Neural progenitor cell (in vitro differentiated cells): ENCODE measurements at regions not wholly inside any gene's neighbourhood (a gene's known extent, or its start where the extent isn't known, plus 50 kb on each side); places are given as distances from the start of the nearest gene placed in this dataset.

ENCODE experiments used
- DNase-seq: peaks from one replicate; pipeline ENCODE4 v3.0.0-alpha.2; 2016; ENCODE audit warnings: low spot score
- H2AFZ ChIP-seq: fragments of 200-600 bp; sonication (generic); replicated peaks from 2 replicates; pipeline ENCODE4 v1.6.1; 2016; ENCODE audit warnings: antibody characterized with exemption
- H3F3A ChIP-seq: fragments of 200-600 bp; sonication (generic); 2 replicates; pipeline ENCODE4 v1.6.1; 2016; ENCODE audit warnings: antibody characterized with exemption, low read depth
- H3K27ac ChIP-seq: fragments of 200-600 bp; sonication (generic); 2 replicates; pipeline ENCODE4 v1.5.1; 2016; ENCODE audit warnings: mild to moderate bottlenecking
- H3K27me3 ChIP-seq: fragments of 200-600 bp; sonication (generic); 2 replicates; pipeline ENCODE4 v1.6.1; 2016; ENCODE audit warnings: mild to moderate bottlenecking, moderate library complexity
- H3K36me3 ChIP-seq: fragments of 200-600 bp; sonication (generic); 2 replicates; pipeline ENCODE4 v1.5.1; 2016
- H3K4me1 ChIP-seq: fragments of 200-600 bp; sonication (generic); 2 replicates; pipeline ENCODE4 v1.6.1; 2016; ENCODE audit warnings: mixed run types
- H3K4me2 ChIP-seq: fragments of 200-600 bp; sonication (generic); 2 replicates; pipeline ENCODE4 v1.6.1; 2016
- H3K4me3 ChIP-seq: fragments of 200-600 bp; sonication (generic); 2 replicates; pipeline ENCODE4 v1.5.1; 2016
- H3K79me2 ChIP-seq: fragments of 200-600 bp; sonication (generic); 2 replicates; pipeline ENCODE4 v1.6.1; 2016; ENCODE audit warnings: low read depth
- H3K9ac ChIP-seq: fragments of 200-600 bp; sonication (generic); 2 replicates; pipeline ENCODE4 v1.6.1; 2016
- H3K9me3 ChIP-seq: fragments of 200-600 bp; sonication (generic); 2 replicates; pipeline ENCODE4 v1.5.1; 2016; ENCODE audit warnings: low read depth
- H4K20me1 ChIP-seq: fragments of 200-600 bp; sonication (generic); 2 replicates; pipeline ENCODE4 v1.6.1; 2016; ENCODE audit warnings: low read depth
- H3K27ac Mint-ChIP-seq: 3 replicates; pipeline ENCODE4 v1.8.0; 2021; ENCODE audit warnings: mixed read lengths
- H3K27me3 Mint-ChIP-seq: 2 replicates; pipeline ENCODE4 v1.8.0; 2022; ENCODE audit warnings: low read depth, mild to moderate bottlenecking, inconsistent platforms, moderate library complexity, mixed read lengths; ENCODE audit not compliant: insufficient read depth
- H3K36me3 Mint-ChIP-seq: 3 replicates; pipeline ENCODE4 v1.8.0; 2021; ENCODE audit warnings: mixed read lengths
- H3K4me1 Mint-ChIP-seq: 3 replicates; pipeline ENCODE4 v1.8.0; 2021; ENCODE audit warnings: mixed read lengths
- H3K4me3 Mint-ChIP-seq: 3 replicates; pipeline ENCODE4 v1.8.0; 2021; ENCODE audit warnings: mild to moderate bottlenecking, moderate library complexity, mixed read lengths
- H3K9me3 Mint-ChIP-seq: 3 replicates; pipeline ENCODE4 v1.8.0; 2020; ENCODE audit warnings: mixed read lengths
- EZH2 ChIP-seq: fragments of 200-600 bp; sonication (generic); IDR thresholded peaks from 2 replicates; pipeline ENCODE4 v1.6.1; 2017; ENCODE audit warnings: antibody characterized with exemption, mild to moderate bottlenecking, moderate library complexity
- EZH2phosphoT487 ChIP-seq: fragments of 200-600 bp; sonication (generic); IDR thresholded peaks from 2 replicates; pipeline ENCODE4 v1.6.1; 2017; ENCODE audit warnings: antibody characterized with exemption
- TF ChIP-seq, protein P1 (sequence below): fragments of 200-600 bp; sonication (generic); IDR thresholded peaks from 2 replicates; pipeline ENCODE4 v1.5.1; 2017; ENCODE audit warnings: antibody characterized with exemption, mild to moderate bottlenecking

DNA sequence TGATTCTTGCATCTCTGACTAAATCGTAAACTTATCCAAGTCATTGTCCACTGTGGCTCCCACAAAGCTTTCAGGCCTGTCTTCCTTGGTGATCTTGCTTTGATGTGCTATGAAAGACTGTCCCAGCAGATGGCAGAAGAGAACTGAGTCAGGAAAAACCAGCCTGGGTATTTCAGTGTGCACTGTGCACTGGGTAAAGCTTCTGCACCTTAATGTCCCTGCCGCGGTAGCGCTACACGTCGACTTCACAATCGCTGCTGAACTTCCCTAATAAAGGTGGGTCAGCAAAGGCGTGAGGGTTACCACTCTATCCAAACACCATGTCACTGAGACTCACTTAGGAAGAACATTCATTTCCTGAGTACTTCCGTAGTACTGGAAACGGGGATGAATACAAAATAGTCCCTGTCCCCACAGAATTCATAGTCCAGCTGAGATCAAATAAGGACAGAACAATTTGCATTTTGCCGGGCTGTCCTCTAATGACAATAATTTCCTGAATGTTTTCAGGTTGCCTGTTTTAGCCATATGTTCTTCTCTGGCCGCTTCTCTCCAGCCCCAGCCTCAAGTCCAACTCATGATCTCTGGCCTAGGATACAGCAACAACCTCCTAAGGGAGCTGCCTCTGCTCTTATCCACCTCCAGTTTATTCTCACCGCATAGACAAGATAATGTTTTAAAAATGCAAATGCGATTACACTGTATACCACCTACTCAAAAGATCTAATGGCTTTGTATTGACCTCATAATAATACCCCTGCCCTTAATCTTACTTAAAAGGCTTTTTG is 83.6 kb upstream of the AKAP13 start:
- Histone ChIP-seq H4K20me1 (no peaks in the 10 kb centered on the region), H3K4me2 (no peak overlapping the region), H3K27me3 (no peaks in the 10 kb centered on the region), H2AFZ (peak overlapping the region; percentile 12), H3K9me3 (no peaks in the 10 kb centered on the region), H3K36me3 (no peaks in the 10 kb centered on the region), H3K4me1 (peaks cover 9% of the 10 kb centered on the region), H3K9ac (no peak overlapping the region), H3K4me3 (no peak overlapping the region), H3F3A (no peaks in the 10 kb centered on the region), H3K27ac (no peak overlapping the region), H3K79me2 (no peaks in the 10 kb centered on the region)
- Mint-ChIP-seq H3K27ac (peak overlapping the region; percentile 11), H3K9me3 (no peaks in the 10 kb centered on the region), H3K4me1 (peaks cover 17% of the 10 kb centered on the region), H3K27me3 (peaks cover 4% of the 10 kb centered on the region), H3K4me3 (no peak overlapping the region), H3K36me3 (no peaks in the 10 kb centered on the region)
- TF ChIP-seq EZH2phosphoT487, result no peak
- TF ChIP-seq, protein P1, sequence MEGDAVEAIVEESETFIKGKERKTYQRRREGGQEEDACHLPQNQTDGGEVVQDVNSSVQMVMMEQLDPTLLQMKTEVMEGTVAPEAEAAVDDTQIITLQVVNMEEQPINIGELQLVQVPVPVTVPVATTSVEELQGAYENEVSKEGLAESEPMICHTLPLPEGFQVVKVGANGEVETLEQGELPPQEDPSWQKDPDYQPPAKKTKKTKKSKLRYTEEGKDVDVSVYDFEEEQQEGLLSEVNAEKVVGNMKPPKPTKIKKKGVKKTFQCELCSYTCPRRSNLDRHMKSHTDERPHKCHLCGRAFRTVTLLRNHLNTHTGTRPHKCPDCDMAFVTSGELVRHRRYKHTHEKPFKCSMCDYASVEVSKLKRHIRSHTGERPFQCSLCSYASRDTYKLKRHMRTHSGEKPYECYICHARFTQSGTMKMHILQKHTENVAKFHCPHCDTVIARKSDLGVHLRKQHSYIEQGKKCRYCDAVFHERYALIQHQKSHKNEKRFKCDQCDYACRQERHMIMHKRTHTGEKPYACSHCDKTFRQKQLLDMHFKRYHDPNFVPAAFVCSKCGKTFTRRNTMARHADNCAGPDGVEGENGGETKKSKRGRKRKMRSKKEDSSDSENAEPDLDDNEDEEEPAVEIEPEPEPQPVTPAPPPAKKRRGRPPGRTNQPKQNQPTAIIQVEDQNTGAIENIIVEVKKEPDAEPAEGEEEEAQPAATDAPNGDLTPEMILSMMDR, result peak; percentile 71
- no peak for TF ChIP-seq EZH2
- DNase-seq, result peak; percentile 79

DNA sequence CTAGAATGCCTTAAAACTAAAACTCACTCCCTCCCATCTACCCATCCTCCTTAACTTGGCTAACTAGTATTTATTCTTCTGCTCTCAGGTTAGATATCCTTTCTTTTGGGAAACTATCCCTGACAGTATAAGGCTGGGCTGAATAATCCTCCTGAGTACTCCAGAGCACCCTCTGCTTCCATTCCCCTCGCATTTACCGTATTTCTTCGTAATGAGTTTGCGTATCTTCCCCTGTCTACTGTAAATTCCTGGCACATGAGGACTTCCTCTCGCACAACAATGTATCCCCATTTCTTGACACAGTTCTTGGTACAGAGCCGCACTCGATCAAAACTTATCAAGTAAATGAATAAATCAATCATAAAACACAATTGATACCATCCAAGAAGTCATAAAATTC is 82.9 kb upstream of the AKAP13 start:
- Mint-ChIP-seq H3K27me3 (no peaks in the 10 kb centered on the region), H3K9me3 (no peaks in the 10 kb centered on the region), H3K27ac (no peak overlapping the region), H3K36me3 (no peaks in the 10 kb centered on the region), H3K4me1 (peaks cover 17% of the 10 kb centered on the region), H3K4me3 (no peak overlapping the region)
- Histone ChIP-seq H3K4me2 (no peak overlapping the region), H3K4me3 (no peak overlapping the region), H3K4me1 (peaks cover 9% of the 10 kb centered on the region), H2AFZ (no peak overlapping the region), H3K79me2 (no peaks in the 10 kb centered on the region), H3K36me3 (no peaks in the 10 kb centered on the region), H3K9me3 (no peaks in the 10 kb centered on the region), H3F3A (no peaks in the 10 kb centered on the region), H3K27me3 (no peaks in the 10 kb centered on the region), H3K27ac (no peak overlapping the region), H4K20me1 (no peaks in the 10 kb centered on the region), H3K9ac (no peak overlapping the region)
- no peak for DNase-seq
- no peak for TF ChIP-seq EZH2
- no peak for TF ChIP-seq EZH2phosphoT487
- TF ChIP-seq, protein P1, result no peak

DNA sequence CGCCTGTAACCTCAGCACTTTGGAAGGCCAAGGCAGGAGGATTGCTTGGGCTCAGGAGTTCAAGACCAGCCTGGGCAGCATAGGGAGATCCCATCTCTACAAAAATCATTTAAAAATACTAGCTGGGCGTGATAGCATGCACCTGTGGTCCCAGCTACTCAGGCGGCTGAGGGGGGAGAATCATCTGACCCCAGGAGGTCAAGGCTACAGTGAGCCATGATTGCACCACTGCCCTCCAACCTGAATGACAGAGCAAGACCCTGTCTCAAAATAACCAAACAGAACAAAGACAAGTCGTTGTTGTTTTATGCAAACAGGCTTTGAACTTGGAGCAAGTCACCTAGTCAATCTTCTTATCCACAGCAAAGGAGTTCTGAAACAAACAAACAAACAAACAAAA is 82.0 kb upstream of the AKAP13 start:
- Histone ChIP-seq H3K27me3 (no peaks in the 10 kb centered on the region), H3K36me3 (no peaks in the 10 kb centered on the region), H3K4me2 (no peak overlapping the region), H3K79me2 (no peaks in the 10 kb centered on the region), H4K20me1 (no peaks in the 10 kb centered on the region), H3K27ac (no peak overlapping the region), H3F3A (no peaks in the 10 kb centered on the region), H3K4me3 (no peak overlapping the region), H3K9ac (no peak overlapping the region), H2AFZ (no peak overlapping the region), H3K4me1 (peaks cover 9% of the 10 kb centered on the region), H3K9me3 (no peaks in the 10 kb centered on the region)
- Mint-ChIP-seq H3K27ac (no peak overlapping the region), H3K4me3 (no peak overlapping the region), H3K4me1 (peaks cover 17% of the 10 kb centered on the region), H3K27me3 (no peaks in the 10 kb centered on the region), H3K36me3 (no peaks in the 10 kb centered on the region), H3K9me3 (no peaks in the 10 kb centered on the region)
- TF ChIP-seq EZH2phosphoT487 (no peak), EZH2 (no peak)
- TF ChIP-seq, protein P1, result no peak
- DNase-seq, result no peak
